Progenitor cell of endocrine pancreas (in vitro differentiated cells): ENCODE measurements at regions not wholly inside any gene's neighbourhood (a gene's known extent, or its start where the extent isn't known, plus 50 kb on each side); places are given as distances from the start of the nearest gene placed in this dataset.

ENCODE experiments used
- DNase-seq: peaks from one replicate; pipeline ENCODE4 v3.0.0; 2021; ENCODE audit warnings: low spot score; ENCODE audit not compliant: unreplicated experiment
- H3K27ac Mint-ChIP-seq: 2 replicates; pipeline ENCODE4 v1.8.0; 2021; ENCODE audit warnings: mild to moderate bottlenecking, moderate library complexity, mixed read lengths
- H3K27me3 Mint-ChIP-seq: 2 replicates; pipeline ENCODE4 v1.8.0; 2021; ENCODE audit warnings: mixed read lengths
- H3K36me3 Mint-ChIP-seq: 2 replicates; pipeline ENCODE4 v1.8.0; 2022; ENCODE audit warnings: mixed read lengths; ENCODE audit not compliant: insufficient read depth
- H3K4me1 Mint-ChIP-seq: 2 replicates; pipeline ENCODE4 v1.8.0; 2021; ENCODE audit warnings: low read depth, mixed read lengths
- H3K4me3 Mint-ChIP-seq: 2 replicates; pipeline ENCODE4 v1.8.0; 2021; ENCODE audit warnings: low read depth, mild to moderate bottlenecking, moderate library complexity, mixed read lengths
- H3K9me3 Mint-ChIP-seq: 2 replicates; pipeline ENCODE4 v1.8.0; 2021; ENCODE audit warnings: low read depth, mixed read lengths
- TF ChIP-seq, protein P1 (sequence below): fragments of 200-600 bp; sonication (generic); IDR thresholded peaks from one replicate; pipeline ENCODE4 v1.5.0; 2021; ENCODE audit warnings: antibody characterized with exemption, mild to moderate bottlenecking; ENCODE audit not compliant: unreplicated experiment

DNA sequence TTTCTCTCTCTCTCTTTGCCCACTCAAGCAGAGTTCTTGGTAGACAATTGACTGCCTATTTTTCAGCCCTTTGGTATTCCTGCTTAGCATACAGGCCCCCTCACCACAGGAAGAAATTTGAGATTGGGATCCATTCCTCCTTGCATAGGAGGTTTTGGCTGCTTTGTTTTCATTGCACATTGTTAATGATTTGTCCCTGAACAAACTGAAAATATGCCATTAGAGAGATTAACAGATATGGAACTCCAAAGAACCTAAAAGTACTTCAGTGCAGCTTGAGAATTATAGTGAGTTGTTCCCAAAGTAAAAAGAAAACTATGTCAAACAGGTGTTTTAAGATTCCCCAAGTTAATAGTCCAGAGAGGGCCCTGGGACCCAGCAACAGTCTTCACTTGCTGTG, 200.0 kb downstream of the TTLL7 start:
- TF ChIP-seq, protein P1, sequence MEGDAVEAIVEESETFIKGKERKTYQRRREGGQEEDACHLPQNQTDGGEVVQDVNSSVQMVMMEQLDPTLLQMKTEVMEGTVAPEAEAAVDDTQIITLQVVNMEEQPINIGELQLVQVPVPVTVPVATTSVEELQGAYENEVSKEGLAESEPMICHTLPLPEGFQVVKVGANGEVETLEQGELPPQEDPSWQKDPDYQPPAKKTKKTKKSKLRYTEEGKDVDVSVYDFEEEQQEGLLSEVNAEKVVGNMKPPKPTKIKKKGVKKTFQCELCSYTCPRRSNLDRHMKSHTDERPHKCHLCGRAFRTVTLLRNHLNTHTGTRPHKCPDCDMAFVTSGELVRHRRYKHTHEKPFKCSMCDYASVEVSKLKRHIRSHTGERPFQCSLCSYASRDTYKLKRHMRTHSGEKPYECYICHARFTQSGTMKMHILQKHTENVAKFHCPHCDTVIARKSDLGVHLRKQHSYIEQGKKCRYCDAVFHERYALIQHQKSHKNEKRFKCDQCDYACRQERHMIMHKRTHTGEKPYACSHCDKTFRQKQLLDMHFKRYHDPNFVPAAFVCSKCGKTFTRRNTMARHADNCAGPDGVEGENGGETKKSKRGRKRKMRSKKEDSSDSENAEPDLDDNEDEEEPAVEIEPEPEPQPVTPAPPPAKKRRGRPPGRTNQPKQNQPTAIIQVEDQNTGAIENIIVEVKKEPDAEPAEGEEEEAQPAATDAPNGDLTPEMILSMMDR: no peak
- Mint-ChIP-seq H3K27ac (peak overlapping the region; percentile 68), H3K36me3 (peaks cover 2% of the 10 kb centered on the region), H3K9me3 (no peaks in the 10 kb centered on the region), H3K4me1 (peaks cover 43% of the 10 kb centered on the region), H3K27me3 (no peaks in the 10 kb centered on the region), H3K4me3 (no peak overlapping the region)
- DNase-seq: no peak

DNA sequence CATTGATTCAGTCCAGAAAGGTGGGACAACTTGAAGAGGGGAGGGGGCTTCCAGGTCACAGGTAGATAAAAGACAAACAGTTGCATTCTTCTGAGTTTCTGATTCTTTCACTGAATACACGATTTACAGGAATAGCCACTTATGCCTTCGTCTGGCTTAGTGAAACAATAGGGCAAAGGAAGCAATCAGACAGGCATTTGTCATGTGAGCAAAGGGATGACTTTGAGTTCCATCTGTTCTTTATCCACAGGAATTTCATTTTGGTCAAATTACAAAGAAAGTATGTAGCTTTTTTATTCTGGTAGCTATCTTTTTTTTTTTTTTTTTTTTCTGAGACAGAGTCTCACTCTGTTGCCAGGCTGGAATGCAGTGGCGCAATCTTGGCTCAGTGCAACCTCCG, 202.5 kb downstream of the TTLL7 start:
- Mint-ChIP-seq H3K4me1 (peaks cover 24% of the 10 kb centered on the region), H3K27me3 (no peaks in the 10 kb centered on the region), H3K9me3 (no peaks in the 10 kb centered on the region), H3K4me3 (no peak overlapping the region), H3K36me3 (peaks cover 2% of the 10 kb centered on the region), H3K27ac (peak overlapping the region; percentile 35)
- DNase-seq: no peak
- TF ChIP-seq, protein P1: no peak

DNA sequence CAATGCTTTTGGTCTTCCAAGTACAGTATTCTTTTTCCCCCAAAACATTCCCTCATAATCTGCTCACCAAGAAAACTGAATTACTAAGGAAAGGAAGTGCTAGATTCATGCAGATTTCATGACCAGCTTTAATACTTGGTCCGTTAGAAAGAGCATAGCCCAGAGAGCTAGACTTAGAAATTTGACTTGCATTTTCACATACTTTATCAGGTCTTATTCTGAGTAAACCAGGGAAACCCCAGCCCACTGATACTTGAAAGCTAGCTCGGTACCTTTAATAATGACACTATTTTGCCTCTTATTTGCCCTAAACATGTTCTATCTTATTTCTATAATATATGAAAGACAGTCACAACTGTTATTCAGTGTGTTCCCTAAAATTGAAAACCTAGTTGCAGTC, 204.5 kb downstream of the TTLL7 start:
- H3K9me3 Mint-ChIP-seq: no peaks in the 10 kb centered on the region
- H3K27ac Mint-ChIP-seq: no peak overlapping the region
- peaks cover 16% of the 10 kb centered on the region for H3K4me1 Mint-ChIP-seq
- H3K4me3 Mint-ChIP-seq: no peak overlapping the region
- no peak for DNase-seq
- peaks cover 2% of the 10 kb centered on the region for H3K36me3 Mint-ChIP-seq
- H3K27me3 Mint-ChIP-seq: no peaks in the 10 kb centered on the region
- TF ChIP-seq, protein P1: no peak

DNA sequence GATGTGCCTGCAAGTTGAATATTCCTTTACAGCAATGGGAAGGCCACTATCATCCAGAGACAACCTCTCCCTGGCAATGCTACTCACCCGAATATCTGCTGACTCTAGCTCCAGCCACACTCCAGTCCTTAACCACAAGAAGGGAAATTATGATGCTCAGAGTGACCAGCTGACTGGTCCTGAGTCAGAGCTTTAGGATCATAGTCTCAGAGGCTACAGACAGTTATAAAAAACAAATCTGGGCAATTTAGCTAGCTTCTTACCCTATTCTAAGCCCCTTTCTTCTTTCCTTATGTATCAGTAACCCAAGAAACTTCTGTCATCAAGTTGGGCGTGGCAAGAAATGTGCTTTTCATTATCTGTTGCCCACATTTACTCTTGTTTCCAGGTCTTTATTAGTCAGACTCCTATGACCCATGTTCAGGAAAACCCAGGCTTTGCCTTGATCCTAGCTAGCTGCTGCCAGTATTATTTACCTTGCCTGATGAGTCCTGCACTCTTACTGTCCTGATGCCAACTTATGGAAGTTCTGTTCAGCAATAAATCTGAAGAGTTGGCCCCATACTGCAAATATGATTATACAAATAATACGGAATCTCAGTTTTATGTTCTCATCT, 207.0 kb downstream of the TTLL7 start:
- TF ChIP-seq, protein P1: no peak
- no peak for DNase-seq
- Mint-ChIP-seq H3K27ac (no peak overlapping the region), H3K27me3 (no peaks in the 10 kb centered on the region), H3K4me3 (no peak overlapping the region), H3K4me1 (peaks cover 5% of the 10 kb centered on the region), H3K9me3 (no peaks in the 10 kb centered on the region), H3K36me3 (no peaks in the 10 kb centered on the region)

DNA sequence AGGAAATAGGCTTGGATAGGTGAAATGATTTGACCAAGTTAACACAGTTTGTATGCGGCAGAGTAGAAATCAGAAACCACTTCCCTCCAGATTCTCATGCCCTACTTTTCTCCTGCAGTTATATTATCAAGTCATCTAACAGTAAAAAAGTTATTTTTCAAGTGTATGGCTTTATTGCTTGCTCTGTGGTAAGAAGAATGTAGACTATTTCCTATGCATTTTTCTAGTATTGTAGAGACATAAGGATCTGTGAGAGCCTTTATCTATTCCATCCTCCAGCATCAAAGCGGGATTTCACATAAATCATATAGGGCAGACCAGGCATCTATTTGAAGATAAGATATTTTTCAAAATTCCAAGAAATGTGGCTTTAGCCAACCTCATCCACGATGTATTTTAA, 208.5 kb downstream of the TTLL7 start:
- no peaks in the 10 kb centered on the region for H3K27me3 Mint-ChIP-seq
- no peak overlapping the region for H3K27ac Mint-ChIP-seq
- no peaks in the 10 kb centered on the region for H3K9me3 Mint-ChIP-seq
- no peak overlapping the region for H3K4me3 Mint-ChIP-seq
- no peak for DNase-seq
- H3K4me1 Mint-ChIP-seq: peaks cover 1% of the 10 kb centered on the region
- TF ChIP-seq, protein P1: no peak
- no peaks in the 10 kb centered on the region for H3K36me3 Mint-ChIP-seq
